GM13976 (cell line): ENCODE measurements at regions not wholly inside any gene's neighbourhood (a gene's known extent, or its start where the extent isn't known, plus 50 kb on each side); places are given as distances from the start of the nearest gene placed in this dataset.

Experiments used
- DNase-seq: peaks from one replicate; pipeline ENCODE4 v3.0.0; 2012; ENCODE audit warnings: low spot score
- CTCF ChIP-seq: IDR thresholded peaks from 2 replicates; pipeline ENCODE4 v1.5.1; 2012; ENCODE audit warnings: borderline replicate concordance, mild to moderate bottlenecking; ENCODE audit not compliant: insufficient read depth; ENCODE audit errors: extremely low read depth, missing control alignments, control extremely low read depth
- in situ Hi-C: fragments of 300-500 bp; cut with MboI; formaldehyde crosslinking; loops from one replicate; pipeline ENCODE4 v1.12.0; 2022; ENCODE audit warnings: low sequenced_read_pairs, mixed read lengths, inconsistent platforms; ENCODE audit not compliant: unreplicated experiment

GRCh38 chr11:10641912-10642697 is 51.5 kb downstream of the IRAG1 start:
- in situ Hi-C loops = no loop called here
- DNase-seq = no peak
- no peak for TF ChIP-seq CTCF

GRCh38 chr11:10641177-10641911 is 52.2 kb downstream of the IRAG1 start:
- in situ Hi-C loops = no loop called here
- no peak for TF ChIP-seq CTCF
- peak; percentile 71 for DNase-seq

GRCh38 chr11:10640308-10640707 is 53.2 kb downstream of the IRAG1 start:
- in situ Hi-C loops = no loop called here
- no peak for TF ChIP-seq CTCF
- DNase-seq = no peak

GRCh38 chr11:10639350-10639749 is 54.2 kb downstream of the IRAG1 start:
- no peak for TF ChIP-seq CTCF
- in situ Hi-C loops = no loop called here
- no peak for DNase-seq

GRCh38 chr11:10638316-10638925 is 55.1 kb downstream of the IRAG1 start:
- no peak for TF ChIP-seq CTCF
- no peak for DNase-seq
- in situ Hi-C loops = no loop called here

GRCh38 chr11:10637731-10638151 is 55.8 kb downstream of the IRAG1 start:
- no peak for DNase-seq
- in situ Hi-C loops = no loop called here
- no peak for TF ChIP-seq CTCF
